ENCODE measurements at regions not wholly inside any gene's neighbourhood (a gene's known extent, or its start where the extent isn't known, plus 50 kb on each side); places are given as distances from the start of the nearest gene placed in this dataset.

- no peak overlapping the region for H3K4me3 ChIP-seq (ENCODE audit: low read depth, low read length, poor library complexity, severe bottlenecking)
- TF ChIP-seq EZH2 (IDR thresholded peaks at IDR 0.05; ENCODE audit: borderline replicate concordance, low read depth, low read length, poor library complexity, severe bottlenecking) (no peak), CTCF (conservative IDR thresholded peaks at IDR 0.05; ENCODE audit: low read depth, low read length) (no peak)
- ChIA-PET CTCF (no interaction called here), POLR2A (ENCODE audit: low non-redundant PET) (no interaction called here)
- no peak for DNase-seq (ENCODE audit: low spot score)
- H3K27me3 ChIP-seq (replicated peaks; ENCODE audit: insufficient read depth, low read depth, low read length, poor library complexity) = no peaks in the 10 kb centered on the region
- no peak overlapping the region for H3K27ac ChIP-seq (ENCODE audit: low read depth, low read length, poor library complexity, severe bottlenecking)
- no peaks in the 10 kb centered on the region for H3K36me3 ChIP-seq (ENCODE audit: insufficient read depth, low read length, poor library complexity, severe bottlenecking)
- no TSS peak for BruUV-seq (replicated peaks)
- intact Hi-C loops (cut with micrococcal nuclease; ENCODE audit: unreplicated experiment) = no loop called here
- no peaks in the 10 kb centered on the region for H3K9me3 ChIP-seq (ENCODE audit: low read depth, low read length, poor library complexity, severe bottlenecking)
- no peaks in the 10 kb centered on the region for H3K4me1 ChIP-seq (ENCODE audit: insufficient read depth, low read length, poor library complexity, severe bottlenecking)
These were observed 95.3 kb upstream of the RGPD4 start for GRCh38 chr2:107731435-107731834.

DNA sequence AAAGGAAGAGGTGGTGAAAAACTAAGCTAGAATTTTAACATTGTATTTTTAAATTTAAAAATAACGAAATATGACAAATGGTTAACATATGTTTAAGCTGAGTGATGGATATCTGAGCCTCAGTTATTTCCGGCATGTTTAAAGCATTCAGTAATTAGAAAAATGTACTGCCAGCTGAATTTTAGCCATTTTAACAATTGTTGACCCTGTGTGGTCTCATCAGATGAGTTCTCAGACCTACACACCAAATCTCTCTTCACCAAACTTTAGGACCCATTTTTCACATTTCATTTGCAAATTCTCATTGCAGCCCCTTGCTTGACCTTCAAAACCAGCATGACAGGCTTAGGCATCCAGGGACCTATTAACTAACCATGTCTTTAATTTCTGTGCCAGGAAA is 91.5 kb upstream of the RGPD4 start:
- no peaks in the 10 kb centered on the region for H3K9me3 ChIP-seq (ENCODE audit: low read depth, low read length, poor library complexity, severe bottlenecking)
- no peak overlapping the region for H3K4me3 ChIP-seq (ENCODE audit: low read depth, low read length, poor library complexity, severe bottlenecking)
- ChIA-PET CTCF (no interaction called here), POLR2A (ENCODE audit: low non-redundant PET) (no interaction called here)
- H3K27me3 ChIP-seq (replicated peaks; ENCODE audit: insufficient read depth, low read depth, low read length, poor library complexity) = no peaks in the 10 kb centered on the region
- no TSS peak for BruUV-seq (replicated peaks)
- H3K27ac ChIP-seq (ENCODE audit: low read depth, low read length, poor library complexity, severe bottlenecking) = no peak overlapping the region
- H3K36me3 ChIP-seq (ENCODE audit: insufficient read depth, low read length, poor library complexity, severe bottlenecking) = no peaks in the 10 kb centered on the region
- no peak for TF ChIP-seq EZH2 (IDR thresholded peaks at IDR 0.05; ENCODE audit: borderline replicate concordance, low read depth, low read length, poor library complexity, severe bottlenecking)
- no peak for TF ChIP-seq CTCF (conservative IDR thresholded peaks at IDR 0.05; ENCODE audit: low read depth, low read length)
- DNase-seq (ENCODE audit: low spot score) = no peak
- intact Hi-C loops (cut with micrococcal nuclease; ENCODE audit: unreplicated experiment) = no loop called here
- no peaks in the 10 kb centered on the region for H3K4me1 ChIP-seq (ENCODE audit: insufficient read depth, low read length, poor library complexity, severe bottlenecking)

- no peaks in the 10 kb centered on the region for H3K27me3 ChIP-seq (replicated peaks; ENCODE audit: insufficient read depth, low read depth, low read length, poor library complexity)
- H3K9me3 ChIP-seq (ENCODE audit: low read depth, low read length, poor library complexity, severe bottlenecking) = no peaks in the 10 kb centered on the region
- DNase-seq (ENCODE audit: low spot score) = no peak
- POLR2A ChIA-PET (ENCODE audit: low non-redundant PET) = no interaction called here
- intact Hi-C loops (cut with micrococcal nuclease; ENCODE audit: unreplicated experiment) = no loop called here
- H3K4me3 ChIP-seq (ENCODE audit: low read depth, low read length, poor library complexity, severe bottlenecking) = no peak overlapping the region
- BruUV-seq (replicated peaks) = no TSS peak
- H3K27ac ChIP-seq (ENCODE audit: low read depth, low read length, poor library complexity, severe bottlenecking) = no peak overlapping the region
- CTCF ChIA-PET = no interaction called here
- no peaks in the 10 kb centered on the region for H3K4me1 ChIP-seq (ENCODE audit: insufficient read depth, low read length, poor library complexity, severe bottlenecking)
- TF ChIP-seq CTCF (conservative IDR thresholded peaks at IDR 0.05; ENCODE audit: low read depth, low read length) (no peak), EZH2 (IDR thresholded peaks at IDR 0.05; ENCODE audit: borderline replicate concordance, low read depth, low read length, poor library complexity, severe bottlenecking) (no peak)
- H3K36me3 ChIP-seq (ENCODE audit: insufficient read depth, low read length, poor library complexity, severe bottlenecking) = no peaks in the 10 kb centered on the region
These were observed 88.9 kb upstream of the RGPD4 start for GRCh38 chr2:107737756-107738155.

Measured in A673 (cell line).